ENCODE measurements at regions not wholly inside any gene's neighbourhood (a gene's known extent, or its start where the extent isn't known, plus 50 kb on each side); places are given as distances from the start of the nearest gene placed in this dataset.

GRCh38 chr4:116688536-116688935, 396.8 kb downstream of the TRAM1L1 start:
- H3K27ac ChIP-seq = no peak overlapping the region
- no peaks in the 10 kb centered on the region for H3K9me3 ChIP-seq
- intact Hi-C loops (cut with DNase I) = no loop called here
- WGBS, 2 donors = 88 to 98% methylated on average over 1 of the region's 1 CpG
- no peak overlapping the region for H3K4me3 ChIP-seq (replicated peaks in 1 of 3)
- H3K36me3 ChIP-seq = no peaks in the 10 kb centered on the region
- no peak for TF ChIP-seq POLR2A (IDR thresholded peaks at IDR 0.05)
- TF ChIP-seq CTCF (IDR thresholded peaks at IDR 0.05) = no peak
- no peak for DNase-seq
- H3K27me3 ChIP-seq = no peaks in the 10 kb centered on the region
- no peaks in the 10 kb centered on the region for H3K4me1 ChIP-seq

- Histone ChIP-seq H3K4me1 (no peaks in the 10 kb centered on the region), H3K27me3 (no peaks in the 10 kb centered on the region), H3K4me3 (replicated peaks in 1 of 3) (no peak overlapping the region), H3K27ac (no peak overlapping the region), H3K9me3 (no peaks in the 10 kb centered on the region), H3K36me3 (no peaks in the 10 kb centered on the region)
- DNase-seq = no peak
- TF ChIP-seq CTCF (IDR thresholded peaks at IDR 0.05) (no peak), POLR2A (IDR thresholded peaks at IDR 0.05) (no peak)
- intact Hi-C loops (cut with DNase I) = no loop called here
- 28 to 41% methylated on average over 2 of the region's 2 CpGs for WGBS, 2 donors
These were observed 417.2 kb downstream of the TRAM1L1 start for GRCh38 chr4:116668190-116668589.

GRCh38 chr4:116665716-116666115, 419.7 kb downstream of the TRAM1L1 start:
- 85 to 89% methylated on average over 1 of the region's 1 CpG for WGBS, 2 donors

GRCh38 chr4:116664198-116664597, 421.2 kb downstream of the TRAM1L1 start:
- Histone ChIP-seq H3K9me3 (no peaks in the 10 kb centered on the region), H3K4me1 (no peaks in the 10 kb centered on the region), H3K4me3 (replicated peaks in 1 of 3) (no peak overlapping the region), H3K27me3 (no peaks in the 10 kb centered on the region), H3K36me3 (no peaks in the 10 kb centered on the region), H3K27ac (no peak overlapping the region)
- WGBS, 2 donors = 82 to 91% methylated on average over 2 of the region's 2 CpGs
- intact Hi-C loops (cut with DNase I) = no loop called here
- TF ChIP-seq CTCF (IDR thresholded peaks at IDR 0.05) = no peak
- TF ChIP-seq POLR2A (IDR thresholded peaks at IDR 0.05) = no peak
- no peak for DNase-seq

More at GRCh38 chr4:116665716-116666115, 419.7 kb downstream of the TRAM1L1 start:
- intact Hi-C loops (cut with DNase I) = no loop called here
- Histone ChIP-seq H3K36me3 (no peaks in the 10 kb centered on the region), H3K4me1 (no peaks in the 10 kb centered on the region), H3K27ac (no peak overlapping the region), H3K9me3 (no peaks in the 10 kb centered on the region), H3K4me3 (replicated peaks in 1 of 3) (no peak overlapping the region), H3K27me3 (no peaks in the 10 kb centered on the region)
- DNase-seq = no peak
- TF ChIP-seq CTCF (IDR thresholded peaks at IDR 0.05) (no peak), POLR2A (IDR thresholded peaks at IDR 0.05) (no peak)

- no peak for DNase-seq
- Histone ChIP-seq H3K4me3 (replicated peaks in 1 of 3) (no peak overlapping the region), H3K9me3 (no peaks in the 10 kb centered on the region), H3K27ac (no peak overlapping the region), H3K27me3 (no peaks in the 10 kb centered on the region), H3K4me1 (no peaks in the 10 kb centered on the region), H3K36me3 (no peaks in the 10 kb centered on the region)
- intact Hi-C loops (cut with DNase I) = no loop called here
- TF ChIP-seq POLR2A (IDR thresholded peaks at IDR 0.05) (no peak), CTCF (IDR thresholded peaks at IDR 0.05) (no peak)
- WGBS, 2 donors = 64 to 69% methylated on average over 3 of the region's 3 CpGs
These were observed 446.3 kb downstream of the TRAM1L1 start for GRCh38 chr4:116639070-116639577.
